Amygdala (tissue), 56 donors: ENCODE measurements at regions not wholly inside any gene's neighbourhood (a gene's known extent, or its start where the extent isn't known, plus 50 kb on each side); places are given as distances from the start of the nearest gene placed in this dataset.

Experiments
- DNase-seq, 56 donors: peaks; one replicate each; lab custom pipeline; 2025; lab: John Stamatoyannopoulos, UW

GRCh38 chr12:58801986-58802385 lies 118.3 kb downstream of the LRIG3 start:
- DNase-seq = no peak

GRCh38 chr12:58803908-58804307 lies 116.4 kb downstream of the LRIG3 start:
- no peak for DNase-seq

- no peak for DNase-seq
Observed at GRCh38 chr12:58804749-58805148, 115.6 kb downstream of the LRIG3 start.

DNA sequence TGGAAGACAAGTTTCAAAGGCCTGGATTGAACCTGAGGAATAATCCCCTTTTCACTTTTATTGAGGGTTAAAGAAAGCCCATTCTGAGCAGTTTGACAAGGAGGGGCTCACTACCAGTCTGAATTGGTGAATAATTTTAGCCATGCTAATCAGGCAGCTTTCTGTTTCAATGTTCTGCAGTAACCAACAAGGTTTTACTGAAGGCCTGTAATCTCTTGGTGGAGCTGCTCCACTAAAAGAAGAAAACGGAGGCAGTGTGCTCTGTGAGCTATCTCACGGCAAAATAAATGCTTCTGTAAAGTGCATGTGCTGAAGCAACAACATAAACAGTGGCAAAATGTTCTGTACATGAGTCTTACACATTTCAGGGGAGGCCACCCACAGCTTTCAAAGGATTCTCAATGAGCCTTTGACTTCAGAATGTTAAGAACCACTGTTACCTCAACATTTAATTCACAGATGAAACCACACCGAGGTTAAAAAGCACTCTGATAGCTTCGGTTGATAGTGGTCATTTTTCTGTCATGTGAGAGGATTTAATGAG lies 111.2 kb downstream of the LRIG3 start:
- peak in 1 of 56 donors; percentile 5 for DNase-seq

DNA sequence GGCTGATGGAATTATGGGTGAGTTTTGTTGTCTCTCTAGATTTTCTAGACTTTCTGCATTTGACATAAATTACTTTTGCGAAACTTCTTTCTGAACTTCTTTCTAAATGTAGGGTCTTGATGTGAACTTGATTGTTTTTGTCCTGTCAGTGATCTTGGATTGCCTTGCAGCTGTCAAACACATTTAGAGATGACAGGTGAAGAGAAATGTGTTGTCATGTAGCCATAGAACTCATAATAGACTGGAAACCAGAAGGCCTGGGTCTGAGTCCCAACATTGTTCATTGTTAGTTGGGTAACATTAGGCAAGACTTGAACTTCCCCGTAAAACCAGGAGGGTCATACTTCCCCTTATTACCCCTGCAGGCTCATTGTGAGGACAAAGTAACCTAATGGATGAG lies 109.0 kb downstream of the LRIG3 start:
- no peak for DNase-seq

- DNase-seq = no peak
Observed at GRCh38 chr12:58812214-58812613, 108.1 kb downstream of the LRIG3 start.

- no peak for DNase-seq
Observed at GRCh38 chr12:58814036-58814435, 106.3 kb downstream of the LRIG3 start.

DNA sequence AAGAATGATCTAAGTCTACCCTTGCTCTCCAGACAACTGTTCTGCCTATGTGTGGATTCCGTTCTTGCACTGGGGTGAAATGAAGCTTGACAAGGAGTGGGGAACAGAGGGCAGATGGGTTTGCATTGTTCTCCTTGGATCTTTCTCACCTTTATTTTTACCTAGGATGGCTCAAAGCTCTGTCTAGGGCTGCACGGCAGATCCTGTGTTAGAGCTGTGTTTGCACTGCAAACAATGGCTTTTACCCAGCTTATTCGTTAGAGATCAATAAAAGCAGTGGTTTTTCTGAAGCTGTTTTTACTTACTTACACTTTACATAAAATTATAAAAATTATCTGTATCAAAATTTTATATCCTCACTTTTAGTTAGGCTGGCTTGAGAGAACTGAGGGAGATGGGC lies 105.1 kb downstream of the LRIG3 start:
- DNase-seq = no peak

- DNase-seq = no peak
Observed at GRCh38 chr12:58818546-58818945, 101.8 kb downstream of the LRIG3 start.

DNA sequence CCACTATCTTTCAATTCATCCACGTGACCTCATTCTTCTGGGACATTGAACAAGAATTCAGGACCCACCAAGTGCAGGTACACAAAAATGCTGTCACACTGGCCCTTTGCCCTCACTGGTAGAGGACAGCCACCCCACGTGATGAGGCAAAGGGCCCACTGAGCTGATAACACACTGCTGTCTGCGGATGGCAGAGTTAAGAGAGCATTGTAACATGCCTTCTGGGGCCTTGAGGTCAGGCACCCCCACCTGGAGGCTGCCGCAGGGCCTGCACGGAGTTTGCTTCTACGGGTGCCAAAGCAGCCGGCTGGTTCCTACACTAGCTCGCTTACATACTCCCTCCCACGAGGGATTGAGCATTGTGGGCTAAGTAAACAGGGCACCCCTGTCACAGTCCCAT lies 101.0 kb downstream of the LRIG3 start:
- no peak for DNase-seq

DNA sequence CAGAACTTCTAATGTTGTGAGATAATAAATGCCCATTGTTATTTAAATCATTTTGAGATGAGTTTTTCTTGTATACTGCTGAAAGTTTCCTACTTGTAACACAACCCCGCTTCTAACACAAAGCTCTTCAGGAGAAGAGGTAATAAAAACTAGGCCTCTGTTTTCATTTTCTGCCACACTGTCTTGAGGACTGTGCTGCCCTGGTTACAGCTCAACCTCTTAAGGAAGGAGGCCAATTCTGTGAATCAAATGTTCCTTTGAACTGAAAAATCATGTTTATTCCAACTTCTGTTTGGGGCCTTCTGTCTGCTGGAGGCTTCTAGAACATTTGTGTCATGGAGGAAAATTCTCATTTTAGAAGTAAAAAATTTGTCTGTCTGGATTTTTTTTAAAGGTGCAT lies 100.3 kb downstream of the LRIG3 start:
- no peak for DNase-seq
